K562 (cell line): ENCODE measurements at regions not wholly inside any gene's neighbourhood (a gene's known extent, or its start where the extent isn't known, plus 50 kb on each side); places are given as distances from the start of the nearest gene placed in this dataset.
"Not testable (repeated sequence)": the region's sequence is repeated elsewhere in the genome, so short reads cannot be mapped to it uniquely, and the experiment has no call there.

Source experiments
- ATAC-seq: fragments of 200-7000 bp; cut with Tn5 transposase; 3 replicates; pipeline ENCODE4 v1.9.1; 2020; ENCODE audit warnings: moderate library complexity
- BruUV-seq: library from RNA; stranded (reverse); fragments of 400-500 nt; replicated peaks from 2 replicates; lab custom pipeline; 2021; lab: Mats Ljungman, UMichigan
- CTCF ChIA-PET: fragments of 300-600 bp; formaldehyde crosslinking; extraction: SDS; loops from one replicate; lab custom pipeline; 2021; ENCODE audit warnings: low intra/inter-chr PET ratio; lab: Yijun Ruan, JAX
- POLR2A ChIA-PET: fragments of 300-600, 350-650 bp; sonication (Branson Sonifier 250); formaldehyde crosslinking; extraction: SDS; loops from one replicate; lab custom pipeline; 2021; ENCODE audit warnings: antibody characterized with exemption, inconsistent platforms; lab: Yijun Ruan, JAX
- DNase-seq, 4 experiments: peaks; one replicate each; pipeline versions ENCODE4 v3.0.0 to v3.0.0-alpha.2; 2011 to 2018; ENCODE audit warnings: low spot score in 3 of 4, mixed read lengths in 3 of 4; ENCODE audit errors: extremely low read depth in 1 of 4
- FAIRE-seq: peaks from 2 replicates; lab custom pipeline; 2011; peaks lifted over from hg19 to GRCh38; lab: Jason Lieb, UNC
- H2AFZ ChIP-seq: 2 replicates; pipeline ENCODE4 v1.6.0; 2011; ENCODE audit warnings: low read depth, low read length, control low read depth, inconsistent platforms
- H3K27ac ChIP-seq: fragments of 200-600 bp; 3 replicates; pipeline ENCODE4 v1.8.0; 2011; ENCODE audit warnings: low read depth, mild to moderate bottlenecking, control low read depth, inconsistent platforms, low read length, moderate library complexity, mixed read lengths; ENCODE audit errors: extremely low read depth
- H3K27me3 ChIP-seq, 2 experiments: fragments of 300-600 bp in 1 of 2; 2 replicates in 1 of 2; 3 replicates in 1 of 2; pipeline versions ENCODE4 v1.6.0 to v1.8.0; 2011; ENCODE audit warnings: inconsistent platforms in 2 of 2, low read length in 2 of 2, mild to moderate bottlenecking in 1 of 2, mixed read lengths in 1 of 2, moderate library complexity in 1 of 2; ENCODE audit not compliant: control insufficient read depth in 2 of 2, insufficient read depth in 2 of 2
- H3K36me3 ChIP-seq: fragments of 300-600 bp; 3 replicates; pipeline ENCODE4 v1.8.0; 2011; ENCODE audit warnings: mild to moderate bottlenecking, low read length, inconsistent platforms; ENCODE audit not compliant: control insufficient read depth, insufficient read depth
- H3K4me1 ChIP-seq, 2 experiments: fragments of 200-600 bp in 1 of 2; replicated peaks in 1 of 2; 2 replicates in 1 of 2; 3 replicates in 1 of 2; pipeline versions ENCODE4 v1.5.1 to v1.8.0; 2011; ENCODE audit warnings: inconsistent platforms in 2 of 2, low read length in 2 of 2, mild to moderate bottlenecking in 1 of 2, mixed read lengths in 1 of 2, moderate library complexity in 1 of 2; ENCODE audit not compliant: control insufficient read depth in 2 of 2, insufficient read depth in 2 of 2
- H3K4me2 ChIP-seq: 2 replicates; pipeline ENCODE4 v1.6.1; 2011; ENCODE audit warnings: low read length, control low read depth, inconsistent platforms, mixed read lengths; ENCODE audit not compliant: insufficient read depth
- H3K4me3 ChIP-seq: fragments of 200-600 bp; sonication (generic), shearing (Covaris generic); 2 replicates; pipeline ENCODE4 v1.5.1; 2016; ENCODE audit warnings: control low read depth, inconsistent platforms
- H3K79me2 ChIP-seq: fragments of 200-600 bp; 3 replicates; pipeline ENCODE4 v1.8.0; 2011; ENCODE audit warnings: low read length, inconsistent platforms; ENCODE audit not compliant: control insufficient read depth, insufficient read depth
- H3K9ac ChIP-seq, 2 experiments: 2 replicates each; pipeline versions ENCODE4 v1.6.0 to v1.6.1; 2011; ENCODE audit warnings: low read depth in 2 of 2, low read length in 2 of 2, control low read depth in 1 of 2, inconsistent platforms in 1 of 2, mild to moderate bottlenecking in 1 of 2, mixed read lengths in 1 of 2; ENCODE audit not compliant: insufficient read depth in 1 of 2
- H3K9me1 ChIP-seq: one replicate; pipeline ENCODE4 v1.6.0; 2011; ENCODE audit warnings: inconsistent platforms, mild to moderate bottlenecking, low read length, moderate library complexity; ENCODE audit not compliant: control insufficient read depth, insufficient read depth
- H3K9me3 ChIP-seq: replicated peaks from 2 replicates; pipeline ENCODE4 v1.5.1; 2011; ENCODE audit warnings: low read depth, low read length, inconsistent platforms; ENCODE audit not compliant: control insufficient read depth, insufficient read depth
- H4K20me1 ChIP-seq: replicated peaks from 2 replicates; pipeline ENCODE4 v1.6.1; 2011; ENCODE audit warnings: low read length, inconsistent platforms, mixed read lengths; ENCODE audit not compliant: control insufficient read depth, insufficient read depth
- HNRNPK ChIP-seq: fragments of 200-400 bp; formaldehyde crosslinking; IDR thresholded peaks from one replicate; pipeline ENCODE4 v1.6.1; 2018; ENCODE audit warnings: mild to moderate bottlenecking, low read depth, low read length; ENCODE audit not compliant: poor library complexity, severe bottlenecking
- ZNF175 ChIP-seq: fragments of 200-800 bp; sonication (Bioruptor generic); IDR thresholded peaks from 2 replicates; pipeline ENCODE4 v1.6.1; 2016; ENCODE audit warnings: low read depth, mild to moderate bottlenecking, missing genetic modification characterization, missing compliant biosample characterization
- WGBS: fragments of 100-300 bp; shearing (Covaris generic); methylation state at CpG from one replicate; pipeline ENCODE4 v1.1.6; 2016; ENCODE audit warnings: low coverage, mixed read lengths; ENCODE audit not compliant: insufficient coverage; ENCODE audit errors: missing lambda C conversion rate; 5-methylcytosine and 5-hydroxymethylcytosine counted together
- in situ Hi-C: fragments of 300-500 bp; cut with MboI; formaldehyde crosslinking; loops from 4 replicates; pipeline ENCODE4 v1.15.0; 2018; ENCODE audit warnings: inconsistent platforms, mixed read lengths
- intact Hi-C: fragments of 100-400 bp; cut with micrococcal nuclease; formaldehyde crosslinking; loops from 2 replicates; pipeline ENCODE4 v1.14.2; 2022

GRCh38 chr5:16276859-16277258 is 97.3 kb upstream of the MARCHF11 start:
- H3K4me2 ChIP-seq, H2AFZ ChIP-seq, H4K20me1 ChIP-seq, FAIRE-seq, POLR2A ChIA-PET, H3K79me2 ChIP-seq, H3K27me3 ChIP-seq, in situ Hi-C loops, intact Hi-C loops, CTCF ChIA-PET, H3K9me3 ChIP-seq, H3K9me1 ChIP-seq, ATAC-seq, H3K36me3 ChIP-seq, DNase-seq, H3K4me3 ChIP-seq, H3K9ac ChIP-seq, BruUV-seq, H3K4me1 ChIP-seq, H3K27ac ChIP-seq: not testable (repeated sequence)
- WGBS: 7% methylated on average over 6 of the region's 28 CpGs

- intact Hi-C loops (no loop called here), in situ Hi-C loops (no loop called here)
- Histone ChIP-seq H3K27ac (no peak overlapping the region), H3K27me3 (no peaks in the 10 kb centered on the region), H3K9ac (no peak overlapping the region), H4K20me1 (no peaks in the 10 kb centered on the region), H3K9me1 (no peaks in the 10 kb centered on the region), H3K4me1 (no peaks in the 10 kb centered on the region), H2AFZ (no peak overlapping the region), H3K79me2 (no peaks in the 10 kb centered on the region), H3K4me2 (no peak overlapping the region), H3K4me3 (no peak overlapping the region), H3K36me3 (no peaks in the 10 kb centered on the region), H3K9me3 (no peaks in the 10 kb centered on the region)
- ATAC-seq (no peak), FAIRE-seq (no peak), DNase-seq (no peak)
- POLR2A ChIA-PET: no interaction called here
- WGBS: 2% methylated on average over 3 of the region's 3 CpGs
- BruUV-seq: no TSS peak
- CTCF ChIA-PET: no interaction called here
- no peak for TF ChIP-seq ZNF175 (CRISPR knock-in tag)
- TF ChIP-seq HNRNPK: no peak
Observed at GRCh38 chr5:16271851-16272250, 92.3 kb upstream of the MARCHF11 start.
